GM12891 (cell line): ENCODE measurements at regions not wholly inside any gene's neighbourhood (a gene's known extent, or its start where the extent isn't known, plus 50 kb on each side); places are given as distances from the start of the nearest gene placed in this dataset.

Experiments used
- PAX5 ChIP-seq: IDR thresholded peaks from 2 replicates; pipeline ENCODE4 v1.6.1; 2011; ENCODE audit warnings: low read length, moderate library complexity, mild to moderate bottlenecking; ENCODE audit not compliant: insufficient read depth, severe bottlenecking
- POLR2A ChIP-seq: IDR thresholded peaks from 2 replicates; pipeline ENCODE4 v1.6.1; 2011; ENCODE audit warnings: low read depth, low read length, control low read depth
- POU2F2 ChIP-seq: IDR thresholded peaks from 2 replicates; pipeline ENCODE4 v1.6.1; 2011; ENCODE audit warnings: low read depth, mild to moderate bottlenecking, control low read depth, low read length, moderate library complexity
- TAF1 ChIP-seq: IDR thresholded peaks from 2 replicates; pipeline ENCODE4 v1.6.1; 2011; ENCODE audit warnings: low read depth, low read length, control low read depth

DNA sequence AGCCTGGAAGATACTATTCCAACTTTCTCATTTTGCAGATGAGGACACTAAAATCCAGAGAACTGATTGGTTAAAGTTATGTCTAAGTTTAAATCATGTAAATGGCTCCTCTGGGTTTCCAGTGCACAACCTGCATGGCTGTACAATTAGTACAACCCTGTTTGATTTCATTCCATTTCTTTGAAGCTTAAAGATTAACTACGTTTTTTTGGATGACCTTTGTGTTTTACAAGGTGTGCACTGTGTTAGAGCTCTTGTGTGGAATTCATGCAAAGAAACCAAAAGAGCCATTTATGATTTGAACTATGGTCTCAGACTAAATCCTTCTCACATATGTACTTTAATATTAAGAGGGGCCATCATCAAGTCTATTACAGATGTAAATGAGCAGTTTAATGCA lies 149.5 kb downstream of the TMEM168 start:
- TF ChIP-seq TAF1 (no peak), POLR2A (no peak), PAX5 (no peak), POU2F2 (no peak)
